Gastrocnemius medialis (tissue), 4 donors: ENCODE measurements at regions not wholly inside any gene's neighbourhood (a gene's known extent, or its start where the extent isn't known, plus 50 kb on each side); places are given as distances from the start of the nearest gene placed in this dataset.

ENCODE experiments used
- CTCF ChIP-seq, 5 experiments: fragments of 450-650 bp in 3 of 5; fragments of 200-600 bp in 2 of 5; sonication (generic) in 2 of 5; IDR thresholded peaks in 4 of 5; conservative IDR thresholded peaks in 1 of 5; 1 replicate in 4 of 5; 2 replicates in 1 of 5; pipeline ENCODE4 v1.5.1; 2016 to 2019; ENCODE audit warnings: antibody characterized with exemption in 5 of 5, mild to moderate bottlenecking in 3 of 5, moderate library complexity in 3 of 5
- POLR2A ChIP-seq, 2 donors: fragments of 450-650 bp; IDR thresholded peaks; one replicate each; pipeline ENCODE4 v1.6.1; 2017; ENCODE audit warnings: antibody characterized with exemption in 2 of 2, mild to moderate bottlenecking in 2 of 2, moderate library complexity in 2 of 2

DNA sequence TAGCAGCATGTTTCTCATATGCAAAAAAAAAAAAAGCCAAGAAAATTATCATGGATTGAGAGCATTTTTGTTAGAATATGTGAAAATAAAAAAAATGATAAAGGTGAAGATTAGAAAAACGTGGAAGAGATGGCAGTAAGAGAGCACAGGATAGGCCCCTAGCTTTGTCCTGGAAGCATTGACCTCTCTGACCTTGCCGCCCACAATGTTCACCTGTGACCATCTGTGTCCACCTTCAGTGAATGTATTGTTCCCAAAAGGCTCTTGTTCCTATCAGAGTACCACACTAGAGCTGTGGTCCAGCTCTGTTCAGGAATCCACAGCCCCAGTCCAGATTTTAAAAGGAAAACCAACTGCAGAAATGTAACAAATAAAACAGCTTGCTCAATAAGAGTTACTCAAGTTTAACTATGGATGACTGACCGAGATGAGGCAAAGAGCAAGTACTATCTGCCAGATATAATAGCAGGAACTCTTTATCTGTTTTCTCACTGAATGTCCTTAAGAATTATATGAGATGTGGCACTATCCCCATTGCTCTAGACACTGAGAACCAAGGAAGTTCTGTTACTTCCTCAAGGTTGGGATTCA lies 287.7 kb upstream of the STXBP5 start:
- TF ChIP-seq CTCF (IDR thresholded peaks at IDR 0.05 in 4 of 5, conservative IDR thresholded peaks at IDR 0.05 in 1 of 5): no peak
- TF ChIP-seq POLR2A (IDR thresholded peaks at IDR 0.05): no peak
